Activated CD4-positive, CD25-positive, alpha-beta regulatory T cell treated with anti-CD3 and anti-CD28 coated beads, Interleukin-2, amount 50 U/mL, for 16 hours (primary cell): ENCODE measurements at regions not wholly inside any gene's neighbourhood (a gene's known extent, or its start where the extent isn't known, plus 50 kb on each side); places are given as distances from the start of the nearest gene placed in this dataset.
"Not testable (repeated sequence)": the region's sequence is repeated elsewhere in the genome, so short reads cannot be mapped to it uniquely, and the experiment has no call there.

ENCODE experiments used
- DNase-seq: peaks from one replicate; pipeline ENCODE4 v3.0.0-alpha.2; 2020; ENCODE audit warnings: low read depth, low spot score

GRCh38 chr10:65017523-65017922 lies 1496.3 kb downstream of the REEP3 start:
- no peak for DNase-seq

GRCh38 chr10:65024886-65025285 lies 1503.7 kb downstream of the REEP3 start:
- no peak for DNase-seq

GRCh38 chr10:65030263-65030662 lies 1509.1 kb downstream of the REEP3 start:
- DNase-seq: no peak

- no peak for DNase-seq
Measured at GRCh38 chr10:65032867-65033769, 1511.9 kb downstream of the REEP3 start.

GRCh38 chr10:65033957-65034356 lies 1512.8 kb downstream of the REEP3 start:
- no peak for DNase-seq

- DNase-seq: no peak
Measured at GRCh38 chr10:65040796-65041195, 1519.6 kb downstream of the REEP3 start.

- DNase-seq: no peak
Measured at GRCh38 chr10:65041307-65041706, 1520.1 kb downstream of the REEP3 start.

GRCh38 chr10:65042496-65042895 lies 1521.3 kb downstream of the REEP3 start:
- DNase-seq: no peak

GRCh38 chr10:65046831-65047230 lies 1525.6 kb downstream of the REEP3 start:
- DNase-seq: no peak

- not testable (repeated sequence) for DNase-seq
Measured at GRCh38 chr10:65052111-65052510, 1530.9 kb downstream of the REEP3 start.

- DNase-seq: not testable (repeated sequence)
Measured at GRCh38 chr10:65053397-65053796, 1532.2 kb downstream of the REEP3 start.

GRCh38 chr10:65053831-65054351 lies 1532.7 kb downstream of the REEP3 start:
- DNase-seq: not testable (repeated sequence)

- not testable (repeated sequence) for DNase-seq
Measured at GRCh38 chr10:65054701-65055100, 1533.5 kb downstream of the REEP3 start.

GRCh38 chr10:65065278-65065677 lies 1544.1 kb downstream of the REEP3 start:
- no peak for DNase-seq

GRCh38 chr10:65083222-65083621 lies 1562.0 kb downstream of the REEP3 start:
- DNase-seq: no peak

GRCh38 chr10:65090991-65091390 lies 1569.8 kb downstream of the REEP3 start:
- DNase-seq: no peak

- DNase-seq: no peak
Measured at GRCh38 chr10:65100146-65100545, 1578.9 kb downstream of the REEP3 start.

GRCh38 chr10:65100881-65101280 lies 1579.7 kb downstream of the REEP3 start:
- not testable (repeated sequence) for DNase-seq

- no peak for DNase-seq
Measured at GRCh38 chr10:65110009-65110408, 1588.8 kb downstream of the REEP3 start.

- DNase-seq: not testable (repeated sequence)
Measured at GRCh38 chr10:65111059-65111458, 1589.9 kb downstream of the REEP3 start.

- DNase-seq: no peak
Measured at GRCh38 chr10:65112573-65112972, 1591.4 kb downstream of the REEP3 start.

GRCh38 chr10:65123120-65123519 lies 1601.9 kb downstream of the REEP3 start:
- DNase-seq: no peak

- DNase-seq: no peak
Measured at GRCh38 chr10:65125212-65125611, 1604.0 kb downstream of the REEP3 start.
